ENCODE measurements at regions not wholly inside any gene's neighbourhood (a gene's known extent, or its start where the extent isn't known, plus 50 kb on each side); places are given as distances from the start of the nearest gene placed in this dataset.
"Not testable (repeated sequence)": the region's sequence is repeated elsewhere in the genome, so short reads cannot be mapped to it uniquely, and the experiment has no call there.

GRCh38 chrX:145393702-145394235, 146.5 kb downstream of the SPANXN1 start:
- DNase-seq, result no peak

DNA sequence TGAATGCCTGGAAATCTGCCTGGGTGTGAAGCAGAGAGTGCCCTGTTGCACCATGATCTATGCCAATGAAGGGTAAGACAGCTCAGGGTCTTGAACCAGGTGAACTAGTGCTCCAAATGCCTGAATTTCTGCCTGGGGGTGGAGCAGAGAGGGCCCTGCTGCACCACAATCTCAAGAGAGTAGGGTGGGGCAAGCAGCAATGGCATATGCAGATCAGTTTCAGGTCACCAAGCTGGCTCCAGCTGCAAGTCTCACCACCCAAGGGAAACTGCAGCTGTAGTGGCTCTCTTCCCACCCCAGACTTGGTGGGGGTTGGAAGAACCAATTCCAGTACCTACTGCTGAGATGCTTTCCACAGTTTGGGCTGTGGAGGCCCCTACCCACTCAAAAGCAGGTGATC, 147.0 kb downstream of the SPANXN1 start:
- DNase-seq, result no peak

- no peak for DNase-seq
These were observed 149.3 kb downstream of the SPANXN1 start for GRCh38 chrX:145396612-145397011.

DNA sequence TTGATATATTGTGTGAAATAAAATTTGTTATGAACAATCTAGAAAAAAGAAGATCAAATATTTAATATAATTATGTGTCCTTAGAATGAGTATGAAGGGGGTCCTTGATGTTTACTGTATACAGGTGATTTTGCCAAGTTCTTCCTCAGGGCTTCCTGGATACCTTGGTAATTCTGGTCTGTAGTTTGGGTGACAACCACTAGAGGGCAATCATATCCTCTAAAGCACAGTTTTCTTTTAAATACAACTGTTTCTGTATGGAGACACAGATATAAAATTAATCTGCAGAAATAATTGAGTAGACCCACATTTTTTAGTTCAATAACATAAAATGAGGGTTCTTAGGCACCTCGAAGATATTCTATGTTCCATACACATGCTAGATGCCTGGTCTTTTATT, 157.7 kb downstream of the SPANXN1 start:
- peak; percentile 2 for DNase-seq

GRCh38 chrX:145410622-145411021, 163.3 kb downstream of the SPANXN1 start:
- no peak for DNase-seq

- not testable (repeated sequence) for DNase-seq
These were observed 188.9 kb downstream of the SPANXN1 start for GRCh38 chrX:145436211-145436610.

DNA sequence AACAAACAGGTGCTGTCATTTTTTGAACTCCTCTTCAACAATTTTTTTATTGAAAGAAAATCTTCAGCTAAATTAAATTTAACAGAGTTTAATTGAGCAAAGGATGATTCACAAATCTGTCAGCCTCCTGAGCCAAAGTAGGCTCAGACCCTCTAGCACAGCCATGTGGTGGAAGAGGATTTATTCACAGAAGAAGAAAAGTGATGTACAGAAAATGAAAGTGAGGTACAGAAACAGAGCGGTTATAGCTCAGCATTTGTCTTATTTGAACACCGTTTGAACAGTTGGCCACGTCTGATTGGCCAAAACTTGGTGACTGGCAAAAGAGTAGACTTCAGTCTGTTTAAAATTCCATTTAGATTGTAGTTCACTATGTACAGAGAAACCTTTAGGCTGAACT, 217.3 kb downstream of the SPANXN1 start:
- no peak for DNase-seq

DNA sequence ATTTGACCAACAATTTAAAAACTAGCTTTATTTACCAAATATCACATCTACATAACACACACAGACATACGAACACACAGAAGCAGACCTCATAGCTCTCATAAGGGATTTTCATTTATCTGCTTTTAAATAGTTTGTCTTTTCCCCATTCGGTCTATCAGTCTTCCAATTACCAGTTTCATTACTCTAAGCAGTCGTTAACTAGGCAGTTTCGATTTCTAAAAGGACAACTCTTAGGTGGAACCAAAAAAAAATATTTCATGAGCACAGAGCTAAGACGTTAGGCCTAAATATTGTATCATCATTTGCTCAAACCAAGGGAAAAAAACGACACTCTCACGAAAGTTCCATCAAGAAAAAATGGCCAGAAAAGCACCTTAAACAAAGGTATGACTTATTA, 228.4 kb downstream of the SPANXN1 start:
- DNase-seq, result no peak

- DNase-seq, result no peak
These were observed 237.4 kb downstream of the SPANXN1 start for GRCh38 chrX:145484740-145485139.

DNA sequence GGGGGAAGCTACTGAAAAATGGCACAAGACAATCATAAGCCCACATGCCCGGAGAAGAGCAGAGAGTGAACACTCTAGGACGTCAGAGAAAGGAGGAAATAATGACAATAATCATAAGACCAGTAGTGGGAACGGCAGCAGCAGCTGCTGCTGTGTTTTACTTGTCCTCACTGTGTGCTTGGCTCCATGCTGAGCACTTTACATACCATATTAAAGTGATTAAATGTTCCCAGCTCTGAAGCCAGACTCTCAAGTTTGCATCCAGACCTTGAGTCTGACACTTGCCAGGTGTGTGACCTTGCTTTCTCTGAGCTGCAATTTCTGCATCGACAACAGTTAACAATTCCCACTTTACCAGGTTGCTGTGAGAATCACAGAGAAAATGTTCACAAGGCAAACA, 255.4 kb downstream of the SPANXN1 start:
- DNase-seq, result no peak

DNA sequence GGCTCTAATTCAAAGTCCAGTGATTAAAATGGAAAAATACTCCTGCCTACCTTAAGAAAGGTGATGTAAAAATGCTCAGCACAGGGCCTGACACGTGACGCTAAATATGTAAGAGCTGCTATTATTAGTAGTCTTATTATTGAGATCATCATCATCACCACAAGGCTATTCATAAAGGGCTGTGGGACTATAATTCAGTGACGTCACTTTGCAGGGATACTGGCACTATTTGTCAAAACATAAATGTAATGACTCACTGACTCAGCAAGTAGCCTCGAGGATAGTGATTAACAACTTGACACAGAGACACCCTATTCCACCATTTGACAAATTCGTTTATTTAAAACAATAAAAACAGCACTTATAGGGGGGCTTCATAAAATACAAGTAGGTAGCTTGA, 258.9 kb downstream of the SPANXN1 start:
- DNase-seq, result no peak

DNA sequence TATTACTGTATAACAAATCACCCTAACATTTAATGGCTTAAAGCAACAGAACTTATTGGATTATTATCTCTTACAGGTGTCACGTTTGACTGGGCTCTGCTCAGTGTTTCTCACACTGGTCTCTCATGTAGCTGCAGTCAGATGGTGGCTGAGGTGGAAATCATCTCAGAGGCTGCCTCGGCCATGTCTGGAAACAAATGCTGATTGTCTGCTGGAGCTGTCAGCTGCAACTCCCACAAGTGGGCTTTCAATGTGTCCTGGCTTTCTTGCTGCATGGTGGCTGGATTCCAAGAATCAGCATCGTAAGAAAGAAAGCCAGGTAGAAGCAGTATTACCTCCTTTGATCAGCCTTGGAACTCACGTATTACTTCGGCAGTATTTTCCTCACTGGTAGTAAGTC, 277.6 kb downstream of the SPANXN1 start:
- DNase-seq, result no peak

- DNase-seq, result no peak
These were observed 285.0 kb downstream of the SPANXN1 start for GRCh38 chrX:145532176-145532780.

DNA sequence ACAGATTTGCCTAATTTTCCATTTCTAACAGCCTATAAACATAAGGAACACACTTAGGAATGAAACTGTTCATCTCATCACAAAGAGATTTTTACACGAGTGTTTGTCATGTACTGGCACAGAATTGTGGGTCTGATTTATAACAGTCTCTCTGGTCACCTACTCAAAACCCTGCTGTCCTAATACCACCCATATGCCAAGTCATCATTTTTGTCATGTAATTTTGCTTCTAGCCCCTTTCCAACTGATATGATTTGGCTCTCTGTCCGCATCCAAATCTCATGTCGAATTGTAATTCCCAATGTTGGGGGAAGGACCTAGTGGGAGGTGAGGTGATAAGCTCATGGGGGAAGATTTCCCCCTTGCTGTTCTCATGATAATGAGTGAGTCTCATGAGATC, 284.1 kb upstream of the SLITRK2 start:
- DNase-seq, result no peak

DNA sequence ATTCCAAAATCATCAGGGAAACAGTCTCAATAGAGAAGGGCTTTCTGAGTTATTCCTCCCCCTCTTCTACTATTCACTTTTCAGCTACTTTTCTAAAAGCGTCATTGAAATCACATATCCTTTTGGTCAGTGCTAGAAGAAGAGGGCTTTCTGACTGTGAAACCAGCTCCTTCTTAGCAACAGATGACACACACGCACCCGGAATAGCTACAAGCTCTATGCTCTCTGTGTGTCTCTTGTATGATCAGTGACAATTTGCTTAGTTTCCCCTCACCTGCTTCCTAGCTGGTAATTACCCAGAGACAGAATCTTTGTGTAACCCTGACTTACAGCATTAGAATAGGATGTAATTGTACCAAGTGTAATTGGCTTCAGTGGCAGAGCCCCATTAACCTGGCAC, 268.1 kb upstream of the SLITRK2 start:
- no peak for DNase-seq

DNA sequence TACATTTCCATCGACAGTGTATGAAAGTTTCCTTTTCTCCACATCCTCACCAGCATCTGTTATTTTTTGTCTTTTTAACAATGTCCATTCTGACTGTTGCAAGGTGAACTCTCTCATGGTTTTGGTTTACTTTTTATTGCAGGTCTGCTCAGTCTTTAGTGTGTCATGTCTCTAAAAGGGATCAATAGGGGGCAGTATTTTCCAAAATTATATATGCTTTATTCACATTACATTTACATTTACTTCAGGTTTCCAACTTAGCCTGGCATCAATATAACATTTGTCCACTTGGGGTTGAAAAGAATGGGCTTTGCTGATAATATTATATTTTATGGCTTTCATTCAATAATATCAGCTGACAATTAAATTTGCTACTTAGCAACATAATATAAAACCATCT, 265.0 kb upstream of the SLITRK2 start:
- no peak for DNase-seq

- no peak for DNase-seq
These were observed 263.9 kb upstream of the SLITRK2 start for GRCh38 chrX:145553702-145554101.

- no peak for DNase-seq
These were observed 254.5 kb upstream of the SLITRK2 start for GRCh38 chrX:145563159-145563558.

DNA sequence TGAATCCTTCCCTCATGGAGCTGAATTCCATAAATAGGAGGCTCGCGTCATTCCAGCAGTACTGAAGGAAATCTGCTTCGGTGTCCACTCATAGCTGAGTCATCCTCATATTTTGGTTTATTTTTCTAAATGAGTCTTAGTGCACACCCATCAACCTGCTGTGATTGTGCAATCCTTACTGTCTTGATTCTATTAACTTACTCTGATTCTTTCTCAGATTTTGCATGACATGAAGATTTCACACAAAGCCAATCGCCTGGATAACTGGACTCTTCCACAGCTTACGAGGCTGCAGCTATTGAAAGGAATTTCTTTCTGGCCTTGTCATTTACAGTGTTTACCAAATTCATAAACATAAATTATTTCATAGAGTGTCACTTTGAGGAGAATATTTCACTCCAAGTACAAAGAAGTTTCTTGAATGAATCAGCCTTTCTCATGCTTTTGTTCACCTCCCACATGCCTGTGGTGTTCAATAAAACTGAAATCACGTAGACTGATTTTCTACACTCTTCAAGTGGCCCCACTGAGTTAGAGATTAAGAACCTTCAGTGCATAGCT, 207.6 kb upstream of the SLITRK2 start:
- DNase-seq, result peak; percentile 37

DNA sequence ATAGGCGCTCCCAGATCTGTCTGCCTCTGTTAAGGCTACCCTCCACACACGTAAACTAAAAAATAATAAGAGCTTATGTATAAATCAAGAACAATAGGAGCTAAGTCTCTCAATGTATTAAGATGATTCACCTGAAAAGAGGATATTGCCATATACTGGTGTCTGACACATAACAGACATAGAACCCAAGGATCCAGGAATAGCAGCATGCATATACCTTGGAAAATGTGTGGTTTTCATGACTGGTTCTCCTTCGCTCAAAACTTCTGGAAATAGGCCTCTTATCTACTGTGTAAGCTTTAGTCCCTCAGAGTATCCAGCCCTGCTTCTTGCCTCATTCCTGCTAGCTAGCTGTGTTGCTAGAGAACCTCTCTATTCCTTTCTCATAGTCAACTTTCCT, 203.7 kb upstream of the SLITRK2 start:
- peak; percentile 0 for DNase-seq

GRCh38 chrX:145620666-145621065, 197.0 kb upstream of the SLITRK2 start:
- DNase-seq, result no peak

- DNase-seq, result no peak
These were observed 194.2 kb upstream of the SLITRK2 start for GRCh38 chrX:145623453-145623852.

- DNase-seq, result no peak
These were observed 187.5 kb upstream of the SLITRK2 start for GRCh38 chrX:145630081-145630480.

- no peak for DNase-seq
These were observed 186.7 kb upstream of the SLITRK2 start for GRCh38 chrX:145630806-145631435.
